ENCODE measurements at regions not wholly inside any gene's neighbourhood (a gene's known extent, or its start where the extent isn't known, plus 50 kb on each side); places are given as distances from the start of the nearest gene placed in this dataset.

GRCh38 chr2:66755974-66756373, 321.0 kb downstream of the MEIS1 start:
- TF ChIP-seq ZBTB7A (IDR thresholded peaks at IDR 0.05; ENCODE audit: low read depth) (no peak), MAX (IDR thresholded peaks at IDR 0.05) (no peak), CREB1 (IDR thresholded peaks at IDR 0.05; ENCODE audit: low read depth) (no peak), TAF1 (IDR thresholded peaks at IDR 0.05; ENCODE audit: low read depth) (no peak), CEBPB (IDR thresholded peaks at IDR 0.05) (0 out of 2 replicates have a peak, but pooled peaks have one; percentile 16), TEAD4 (IDR thresholded peaks at IDR 0.05) (peak; percentile 65), USF1 (IDR thresholded peaks at IDR 0.05) (no peak)

GRCh38 chr2:66761826-66762225, 326.9 kb downstream of the MEIS1 start:
- TF ChIP-seq YY1 (IDR thresholded peaks at IDR 0.05; ENCODE audit: low read depth) (no peak), TCF12 (IDR thresholded peaks at IDR 0.05; ENCODE audit: low read depth) (no peak), REST (IDR thresholded peaks at IDR 0.05; ENCODE audit: low read depth) (no peak), RAD21 (IDR thresholded peaks at IDR 0.05; ENCODE audit: low read depth) (no peak), NFIC (IDR thresholded peaks at IDR 0.05) (no peak), TEAD4 (IDR thresholded peaks at IDR 0.05) (no peak), ZBTB7A (IDR thresholded peaks at IDR 0.05; ENCODE audit: low read depth) (no peak), EGR1 (IDR thresholded peaks at IDR 0.05) (no peak), USF1 (IDR thresholded peaks at IDR 0.05) (no peak), CEBPB (IDR thresholded peaks at IDR 0.05) (no peak), FOXM1 (IDR thresholded peaks at IDR 0.05; ENCODE audit: borderline replicate concordance, low read depth) (no peak), CREB1 (IDR thresholded peaks at IDR 0.05; ENCODE audit: low read depth) (no peak), TAF1 (IDR thresholded peaks at IDR 0.05; ENCODE audit: low read depth) (no peak), MAX (IDR thresholded peaks at IDR 0.05) (no peak), EP300 (IDR thresholded peaks at IDR 0.05; ENCODE audit: borderline replicate concordance) (no peak)

- no peak for TF ChIP-seq EP300 (IDR thresholded peaks at IDR 0.05; ENCODE audit: borderline replicate concordance)
- no peak for TF ChIP-seq MAX (IDR thresholded peaks at IDR 0.05)
- no peak for TF ChIP-seq USF1 (IDR thresholded peaks at IDR 0.05)
- TF ChIP-seq RAD21 (IDR thresholded peaks at IDR 0.05; ENCODE audit: low read depth): no peak
- TF ChIP-seq REST (IDR thresholded peaks at IDR 0.05; ENCODE audit: low read depth): no peak
- no peak for TF ChIP-seq EGR1 (IDR thresholded peaks at IDR 0.05)
- no peak for TF ChIP-seq TCF12 (IDR thresholded peaks at IDR 0.05; ENCODE audit: low read depth)
- no peak for TF ChIP-seq ZBTB7A (IDR thresholded peaks at IDR 0.05; ENCODE audit: low read depth)
- no peak for TF ChIP-seq TEAD4 (IDR thresholded peaks at IDR 0.05)
- no peak for TF ChIP-seq YY1 (IDR thresholded peaks at IDR 0.05; ENCODE audit: low read depth)
- no peak for TF ChIP-seq CREB1 (IDR thresholded peaks at IDR 0.05; ENCODE audit: low read depth)
- TF ChIP-seq NFIC (IDR thresholded peaks at IDR 0.05): no peak
- TF ChIP-seq TAF1 (IDR thresholded peaks at IDR 0.05; ENCODE audit: low read depth): no peak
- no peak for TF ChIP-seq CEBPB (IDR thresholded peaks at IDR 0.05)
- no peak for TF ChIP-seq FOXM1 (IDR thresholded peaks at IDR 0.05; ENCODE audit: borderline replicate concordance, low read depth)
Measured at GRCh38 chr2:66762761-66763160, 327.8 kb downstream of the MEIS1 start.

GRCh38 chr2:66766582-66766981, 331.7 kb downstream of the MEIS1 start:
- no peak for TF ChIP-seq CEBPB (IDR thresholded peaks at IDR 0.05)
- TF ChIP-seq TEAD4 (IDR thresholded peaks at IDR 0.05): no peak
- no peak for TF ChIP-seq RAD21 (IDR thresholded peaks at IDR 0.05; ENCODE audit: low read depth)
- no peak for TF ChIP-seq YY1 (IDR thresholded peaks at IDR 0.05; ENCODE audit: low read depth)
- no peak for TF ChIP-seq NFIC (IDR thresholded peaks at IDR 0.05)
- TF ChIP-seq MAX (IDR thresholded peaks at IDR 0.05): no peak
- no peak for TF ChIP-seq USF1 (IDR thresholded peaks at IDR 0.05)
- no peak for TF ChIP-seq TAF1 (IDR thresholded peaks at IDR 0.05; ENCODE audit: low read depth)
- TF ChIP-seq EGR1 (IDR thresholded peaks at IDR 0.05): no peak
- no peak for TF ChIP-seq EP300 (IDR thresholded peaks at IDR 0.05; ENCODE audit: borderline replicate concordance)

Data from Ishikawa (cell line).